Mesenchymal stem cell (in vitro differentiated cells and primary cell): ENCODE measurements at regions not wholly inside any gene's neighbourhood (a gene's known extent, or its start where the extent isn't known, plus 50 kb on each side); places are given as distances from the start of the nearest gene placed in this dataset.

Experiments
- DNase-seq: peaks from one replicate; pipeline ENCODE4 v3.0.0-alpha.2; 2013
- H2AFZ ChIP-seq: one replicate; pipeline ENCODE4 v1.6.1; 2013; ENCODE audit warnings: low read depth, mild to moderate bottlenecking, control low read depth, inconsistent platforms, low read length, moderate library complexity
- H2AK5ac ChIP-seq: 2 replicates; pipeline ENCODE4 v1.6.1; 2013; ENCODE audit warnings: low read length, moderate library complexity, mild to moderate bottlenecking, inconsistent platforms; ENCODE audit not compliant: severe bottlenecking
- H2BK120ac ChIP-seq: one replicate; pipeline ENCODE4 v1.6.1; 2013; ENCODE audit warnings: low read depth, mild to moderate bottlenecking, inconsistent platforms, low read length, moderate library complexity
- H2BK12ac ChIP-seq, 2 experiments: one replicate each; pipeline ENCODE4 v1.6.1; 2013; ENCODE audit warnings: inconsistent platforms in 2 of 2, low read length in 2 of 2, mild to moderate bottlenecking in 2 of 2, moderate library complexity in 2 of 2, control low read depth in 1 of 2
- H2BK15ac ChIP-seq: one replicate; pipeline ENCODE4 v1.6.1; 2013; ENCODE audit warnings: mild to moderate bottlenecking, low read depth, inconsistent platforms; ENCODE audit not compliant: poor library complexity, severe bottlenecking
- H2BK5ac ChIP-seq: 2 replicates; pipeline ENCODE4 v1.6.1; 2013; ENCODE audit warnings: low read depth, mild to moderate bottlenecking, low read length, control low read depth, inconsistent platforms; ENCODE audit not compliant: poor library complexity, severe bottlenecking
- H3K14ac ChIP-seq, 2 experiments: one replicate each; pipeline ENCODE4 v1.6.1; 2013; ENCODE audit warnings: inconsistent platforms in 2 of 2, low read length in 2 of 2, control low read depth in 1 of 2, mild to moderate bottlenecking in 1 of 2, moderate library complexity in 1 of 2
- H3K18ac ChIP-seq, 2 experiments: one replicate each; pipeline ENCODE4 v1.6.1; 2013; ENCODE audit warnings: inconsistent platforms in 2 of 2, low read length in 2 of 2, control low read depth in 1 of 2, low read depth in 1 of 2, mild to moderate bottlenecking in 1 of 2
- H3K23ac ChIP-seq, 2 experiments: one replicate each; pipeline ENCODE4 v1.6.1; 2013; ENCODE audit warnings: inconsistent platforms in 2 of 2, low read length in 2 of 2, mild to moderate bottlenecking in 2 of 2, moderate library complexity in 2 of 2, control low read depth in 1 of 2
- H3K27ac ChIP-seq: 2 replicates; pipeline ENCODE4 v1.5.1; 2013; ENCODE audit warnings: mild to moderate bottlenecking, moderate library complexity, low read length, control low read depth, inconsistent platforms; ENCODE audit not compliant: poor library complexity, severe bottlenecking
- H3K27me3 ChIP-seq, 2 experiments: 2 replicates each; pipeline versions ENCODE4 v1.6.1 to v1.7.0; 2013; ENCODE audit warnings: low read length in 2 of 2, mild to moderate bottlenecking in 2 of 2, moderate library complexity in 2 of 2, control low read depth in 1 of 2, inconsistent platforms in 1 of 2; ENCODE audit not compliant: control insufficient read depth in 1 of 2, insufficient read depth in 1 of 2
- H3K36me3 ChIP-seq, 2 experiments: 2 replicates each; pipeline versions ENCODE4 v1.6.1 to v1.7.0; 2013; ENCODE audit warnings: low read length in 2 of 2, control low read depth in 1 of 2, inconsistent platforms in 1 of 2, low read depth in 1 of 2, mild to moderate bottlenecking in 1 of 2; ENCODE audit not compliant: insufficient read depth in 2 of 2, control insufficient read depth in 1 of 2
- H3K4ac ChIP-seq, 2 experiments: one replicate each; pipeline ENCODE4 v1.6.1; 2013; ENCODE audit warnings: inconsistent platforms in 2 of 2, low read length in 2 of 2, mild to moderate bottlenecking in 2 of 2, moderate library complexity in 2 of 2, control low read depth in 1 of 2, low read depth in 1 of 2
- H3K4me1 ChIP-seq: 2 replicates; pipeline ENCODE4 v1.6.1; 2013; ENCODE audit warnings: low read depth, low read length, control low read depth; ENCODE audit not compliant: control insufficient read depth, insufficient read depth
- H3K4me2 ChIP-seq: 2 replicates; pipeline ENCODE4 v1.6.1; 2013; ENCODE audit warnings: low read length, mild to moderate bottlenecking, inconsistent platforms; ENCODE audit not compliant: poor library complexity, severe bottlenecking
- H3K4me3 ChIP-seq, 2 experiments: 2 replicates each; pipeline versions ENCODE4 v1.5.1 to v1.7.0; 2013; ENCODE audit warnings: low read length in 2 of 2, mild to moderate bottlenecking in 2 of 2, control low read depth in 1 of 2, low read depth in 1 of 2; ENCODE audit not compliant: insufficient read depth in 1 of 2
- H3K79me1 ChIP-seq: replicated peaks from 2 replicates; pipeline ENCODE4 v1.6.1; 2013; ENCODE audit warnings: mild to moderate bottlenecking, control low read depth, low read length, inconsistent platforms; ENCODE audit not compliant: poor library complexity, severe bottlenecking
- H3K9ac ChIP-seq: 2 replicates; pipeline ENCODE4 v1.7.0; 2013; ENCODE audit warnings: mild to moderate bottlenecking, low read length, moderate library complexity
- H3K9me3 ChIP-seq: 2 replicates; pipeline ENCODE4 v1.7.0; 2013; ENCODE audit warnings: mild to moderate bottlenecking, low read length; ENCODE audit not compliant: control insufficient read depth
- H4K8ac ChIP-seq: one replicate; pipeline ENCODE4 v1.6.1; 2013; ENCODE audit warnings: inconsistent platforms, mild to moderate bottlenecking, low read length, moderate library complexity
- H4K91ac ChIP-seq: one replicate; pipeline ENCODE4 v1.6.1; 2013; ENCODE audit warnings: mild to moderate bottlenecking, low read length, inconsistent platforms
- WGBS: methylation state at CpG from one replicate; pipeline ENCODE4 v1.1.7; 2013; ENCODE audit warnings: mixed read lengths; 5-methylcytosine and 5-hydroxymethylcytosine counted together

DNA sequence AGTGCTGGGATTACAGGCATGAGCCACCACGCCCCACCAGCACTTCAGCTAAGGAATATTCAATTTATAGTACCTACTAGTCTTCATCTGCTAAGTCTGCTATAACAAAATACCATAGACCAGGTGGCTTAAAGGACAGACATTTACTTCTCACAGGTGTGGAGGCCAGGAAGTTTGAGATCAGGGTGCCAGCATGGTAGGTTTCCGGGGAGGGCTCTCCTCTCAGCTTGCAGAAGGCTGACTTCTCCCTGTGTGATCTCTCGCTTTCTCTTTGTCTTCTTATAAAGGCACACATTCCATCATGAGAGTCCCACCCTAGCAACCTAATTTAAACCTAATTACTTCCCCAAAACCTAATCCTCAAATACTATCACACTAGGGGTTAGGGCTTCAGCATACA lies 433.0 kb downstream of the INSC start:
- Histone ChIP-seq H3K23ac (no peak overlapping the region), H3K4ac (no peak overlapping the region), H2BK120ac (no peak overlapping the region), H2AK5ac (no peak overlapping the region), H4K8ac (no peak overlapping the region), H3K36me3 (no peaks in the 10 kb centered on the region), H3K14ac (no peak overlapping the region), H2BK12ac (no peak overlapping the region), H2AFZ (no peak overlapping the region), H3K27me3 (no peaks in the 10 kb centered on the region), H2BK15ac (no peak overlapping the region), H3K9ac (no peak overlapping the region), H3K4me3 (no peak overlapping the region), H3K9me3 (no peaks in the 10 kb centered on the region), H2BK5ac (no peak overlapping the region), H3K18ac (no peak overlapping the region), H3K79me1 (no peaks in the 10 kb centered on the region), H3K4me2 (no peak overlapping the region), H3K4me1 (no peaks in the 10 kb centered on the region), H3K27ac (no peak overlapping the region), H4K91ac (no peak overlapping the region)
- DNase-seq: no peak
- WGBS: 64% methylated on average over 3 of the region's 3 CpGs

DNA sequence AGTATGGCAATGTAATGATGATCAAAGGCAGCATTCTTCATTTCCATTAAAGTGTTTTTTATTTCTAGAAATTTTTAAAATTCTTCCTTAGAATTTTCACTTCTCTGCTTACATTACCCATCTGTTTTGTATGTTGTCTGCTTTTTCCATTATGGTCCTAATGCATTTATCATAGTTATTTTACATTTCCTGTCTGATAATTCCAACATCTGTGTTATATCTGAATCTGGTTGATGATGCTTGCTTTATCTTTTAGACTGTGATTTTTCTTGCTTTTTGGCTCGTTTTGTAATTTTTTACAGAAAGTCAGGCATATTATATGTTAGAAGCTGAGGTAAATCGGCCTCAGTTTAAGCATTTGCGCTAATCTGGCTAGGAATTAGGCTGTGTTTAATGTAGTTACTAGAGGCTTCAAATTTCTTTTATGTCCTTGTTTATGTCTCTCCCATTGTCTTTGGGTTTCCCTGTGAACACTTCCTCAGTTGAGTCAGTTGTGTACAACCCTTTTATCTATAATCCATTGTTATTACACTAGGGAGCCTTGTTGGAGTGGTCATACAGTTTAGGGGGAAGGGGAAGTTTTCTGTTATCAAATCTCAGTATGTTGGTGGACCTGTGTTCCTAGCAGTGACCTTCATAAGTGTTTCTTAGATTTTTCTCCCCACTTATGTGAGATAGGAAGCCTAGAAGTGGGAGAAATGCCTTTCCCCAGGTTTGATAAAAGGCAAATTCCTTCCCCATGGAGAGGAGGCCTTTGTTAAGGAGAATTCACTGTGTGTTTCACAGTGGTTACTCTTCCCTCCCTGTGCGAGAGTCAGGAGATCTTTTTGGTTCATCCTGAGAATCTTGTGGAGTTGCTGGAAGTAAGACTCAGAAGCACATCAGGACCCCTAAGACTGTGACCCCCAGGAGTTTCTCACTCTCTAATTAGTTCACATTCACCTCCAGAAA lies 437.5 kb downstream of the INSC start:
- H4K91ac ChIP-seq: no peak overlapping the region
- H2BK5ac ChIP-seq: no peak overlapping the region
- H3K27me3 ChIP-seq: no peaks in the 10 kb centered on the region
- no peak overlapping the region for H2AK5ac ChIP-seq
- no peak overlapping the region for H3K4me3 ChIP-seq
- DNase-seq: no peak
- H3K14ac ChIP-seq: no peak overlapping the region
- H2AFZ ChIP-seq: no peak overlapping the region
- no peaks in the 10 kb centered on the region for H3K79me1 ChIP-seq
- H3K23ac ChIP-seq: no peak overlapping the region
- H3K9ac ChIP-seq: no peak overlapping the region
- H2BK15ac ChIP-seq: no peak overlapping the region
- H3K4me1 ChIP-seq: no peaks in the 10 kb centered on the region
- no peak overlapping the region for H3K27ac ChIP-seq
- no peak overlapping the region for H3K4me2 ChIP-seq
- H4K8ac ChIP-seq: no peak overlapping the region
- H3K4ac ChIP-seq: no peak overlapping the region
- no peaks in the 10 kb centered on the region for H3K36me3 ChIP-seq
- H3K18ac ChIP-seq: no peak overlapping the region
- WGBS: 78% methylated on average over 4 of the region's 4 CpGs
- no peak overlapping the region for H2BK12ac ChIP-seq
- H2BK120ac ChIP-seq: no peak overlapping the region
- no peaks in the 10 kb centered on the region for H3K9me3 ChIP-seq

DNA sequence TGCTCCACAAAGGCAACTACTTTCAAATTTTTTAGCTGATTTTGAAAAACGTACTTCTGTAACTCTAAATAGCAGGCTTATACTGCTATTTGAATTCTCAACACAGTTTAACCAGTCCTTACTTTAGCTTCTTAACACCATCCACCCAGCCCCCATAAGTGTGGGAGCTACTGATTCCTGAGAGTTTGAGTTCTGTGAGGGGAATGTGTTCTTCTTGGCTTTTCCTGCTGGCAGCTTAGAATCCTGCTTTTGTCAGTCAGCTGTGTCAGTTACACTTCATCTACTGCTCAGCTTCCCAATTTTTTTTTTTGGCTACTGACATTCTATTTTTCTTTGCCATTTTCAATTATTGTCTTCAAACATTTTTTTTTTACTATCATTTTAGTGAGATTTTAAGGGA lies 440.4 kb downstream of the INSC start:
- Histone ChIP-seq H3K4me1 (no peaks in the 10 kb centered on the region), H3K4me2 (no peak overlapping the region), H4K91ac (no peak overlapping the region), H3K14ac (no peak overlapping the region), H2BK120ac (no peak overlapping the region), H3K79me1 (no peaks in the 10 kb centered on the region), H2AK5ac (no peak overlapping the region), H3K9me3 (no peaks in the 10 kb centered on the region), H3K27ac (no peak overlapping the region), H3K9ac (no peak overlapping the region), H2BK5ac (no peak overlapping the region), H3K27me3 (no peaks in the 10 kb centered on the region), H3K36me3 (no peaks in the 10 kb centered on the region), H3K18ac (no peak overlapping the region), H3K4ac (no peak overlapping the region), H4K8ac (no peak overlapping the region), H2BK15ac (no peak overlapping the region), H2BK12ac (no peak overlapping the region), H2AFZ (no peak overlapping the region), H3K4me3 (no peak overlapping the region), H3K23ac (no peak overlapping the region)
- peak; percentile 17 for DNase-seq
- 40% methylated on average over 1 of the region's 1 CpG for WGBS

DNA sequence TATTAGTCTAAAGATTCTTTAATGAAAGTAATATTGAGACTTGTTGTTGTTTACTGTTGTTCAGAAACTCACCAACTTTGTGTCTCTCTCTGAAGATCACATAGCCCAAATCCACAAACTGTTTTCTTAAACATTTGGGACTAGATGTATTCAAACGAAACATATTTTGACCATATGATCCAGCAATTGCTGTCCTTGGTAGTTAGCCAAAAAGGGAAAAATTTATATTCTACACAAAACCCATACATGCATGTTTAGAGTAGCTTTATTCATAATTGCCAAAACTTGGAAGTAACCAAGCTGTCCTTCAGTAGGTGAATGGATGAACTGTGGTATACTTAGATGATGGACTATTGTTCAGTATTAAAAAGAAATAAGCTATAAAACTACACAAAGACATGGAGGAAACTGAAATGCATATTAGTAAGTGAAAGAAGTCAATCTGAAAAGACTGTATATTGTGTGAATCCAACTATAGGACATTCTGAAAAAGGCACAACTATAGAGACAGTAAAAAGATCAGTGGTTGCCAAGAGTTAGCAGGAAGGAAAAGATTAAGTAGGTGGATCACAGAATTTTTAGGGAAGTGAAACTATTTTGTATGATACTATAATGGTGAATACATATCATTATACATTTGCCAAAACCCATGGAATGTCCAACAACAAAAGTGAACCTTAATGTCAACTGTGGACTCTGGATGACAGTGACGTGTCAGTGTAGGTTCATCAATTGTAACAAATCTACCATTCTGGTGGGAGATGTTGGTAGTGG lies 442.9 kb downstream of the INSC start:
- H3K4me3 ChIP-seq: no peak overlapping the region

More for the DNA sequence above, 442.9 kb downstream of the INSC start:
- H3K36me3 ChIP-seq: no peaks in the 10 kb centered on the region
- H4K91ac ChIP-seq: no peak overlapping the region
- no peaks in the 10 kb centered on the region for H3K79me1 ChIP-seq
- DNase-seq: no peak
- no peaks in the 10 kb centered on the region for H3K4me1 ChIP-seq
- H3K18ac ChIP-seq: no peak overlapping the region
- 89% methylated on average over 1 of the region's 2 CpGs for WGBS
- H4K8ac ChIP-seq: no peak overlapping the region
- no peak overlapping the region for H2BK120ac ChIP-seq
- no peak overlapping the region for H3K23ac ChIP-seq
- H3K27ac ChIP-seq: no peak overlapping the region
- no peak overlapping the region for H3K4me2 ChIP-seq
- no peaks in the 10 kb centered on the region for H3K27me3 ChIP-seq
- H2BK5ac ChIP-seq: no peak overlapping the region
- no peak overlapping the region for H2BK15ac ChIP-seq
- H3K9ac ChIP-seq: no peak overlapping the region
- no peak overlapping the region for H2BK12ac ChIP-seq
- H2AK5ac ChIP-seq: no peak overlapping the region
- H3K14ac ChIP-seq: no peak overlapping the region
- H2AFZ ChIP-seq: no peak overlapping the region
- H3K4ac ChIP-seq: no peak overlapping the region
- no peaks in the 10 kb centered on the region for H3K9me3 ChIP-seq
